ENCODE measurements at regions not wholly inside any gene's neighbourhood (a gene's known extent, or its start where the extent isn't known, plus 50 kb on each side); places are given as distances from the start of the nearest gene placed in this dataset.
"Not testable (repeated sequence)": the region's sequence is repeated elsewhere in the genome, so short reads cannot be mapped to it uniquely, and the experiment has no call there.

DNA sequence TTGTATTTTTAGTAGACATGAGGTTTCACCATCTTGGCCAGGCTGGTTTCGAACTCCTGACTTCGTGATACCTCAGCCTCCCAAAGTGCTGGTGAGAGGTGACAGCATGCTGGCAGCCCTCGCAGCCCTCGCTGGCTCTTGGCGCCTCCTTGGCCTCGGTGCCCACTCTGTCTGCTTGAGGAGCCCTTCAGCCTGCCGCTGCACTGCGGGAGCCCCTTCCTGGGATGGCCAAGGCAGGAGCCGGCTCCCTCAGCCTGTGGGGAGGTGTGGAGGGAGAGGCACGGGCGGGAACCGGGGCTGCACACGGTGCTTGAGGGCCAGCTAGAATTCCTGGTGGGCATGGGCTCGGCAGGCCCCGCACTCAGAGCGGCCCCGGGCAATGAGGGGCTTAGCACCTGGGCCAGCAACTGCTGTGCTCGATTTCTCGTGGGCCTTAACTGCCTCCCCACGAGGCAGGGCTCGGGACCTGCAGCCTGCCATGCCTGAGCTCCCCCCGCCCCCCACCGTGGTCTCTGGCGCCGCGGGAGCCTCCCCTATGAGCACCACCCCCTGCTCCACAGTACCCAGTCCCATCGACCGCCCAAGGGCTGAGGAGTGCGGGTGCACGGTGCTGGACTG lies 96.5 kb upstream of the RHOBTB1 start:
- Histone ChIP-seq H3K36me3 (ENCODE audit: control insufficient read depth in 3 of 3, insufficient read depth in 2 of 3, low read depth in 1 of 3, low read length in 3 of 3) (no peaks in the 10 kb centered on the region), H3K4me1 (ENCODE audit: control insufficient read depth in 3 of 3, insufficient read depth in 2 of 3, low read depth in 1 of 3, low read length in 2 of 3) (no peaks in the 10 kb centered on the region), H3K4me3 (ENCODE audit: low read depth in 1 of 3, low read length in 3 of 3) (no peak overlapping the region), H3K27ac (ENCODE audit: low read depth in 1 of 3, low read length in 2 of 3) (no peak overlapping the region), H3K9me3 (ENCODE audit: control insufficient read depth in 2 of 2, insufficient read depth in 1 of 2, low read depth in 1 of 2, low read length in 1 of 2) (no peaks in the 10 kb centered on the region), H3K27me3 (ENCODE audit: control insufficient read depth in 3 of 3, insufficient read depth in 3 of 3, low read length in 3 of 3) (no peaks in the 10 kb centered on the region)
- FAIRE-seq = no peak
- 94 to 96% (median 95%) methylated on average over 30 of the region's 30 CpGs for WGBS, 3 donors
- DNase-seq = no peak

DNA sequence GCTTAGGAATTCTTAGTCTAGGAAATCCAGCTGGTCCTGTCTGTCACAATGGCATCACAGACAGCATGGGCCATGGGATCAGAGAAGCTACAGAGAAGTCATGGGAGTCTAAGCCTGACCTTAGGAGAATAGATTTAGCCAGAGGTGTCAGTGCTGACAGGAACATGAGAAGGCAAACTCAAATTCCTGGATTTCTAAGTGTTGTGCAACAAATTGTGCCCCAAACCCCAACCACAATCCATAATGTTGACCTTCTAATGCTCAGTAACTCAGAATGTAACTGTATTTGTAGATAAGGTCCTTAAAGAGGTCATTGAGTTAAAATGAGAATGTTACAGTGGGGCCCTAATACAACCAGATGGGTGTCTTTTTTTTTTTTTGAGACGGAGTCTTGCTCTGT lies 95.9 kb upstream of the RHOBTB1 start:
- WGBS, 3 donors = 100% methylated on average over 1 of the region's 1 CpG

DNA sequence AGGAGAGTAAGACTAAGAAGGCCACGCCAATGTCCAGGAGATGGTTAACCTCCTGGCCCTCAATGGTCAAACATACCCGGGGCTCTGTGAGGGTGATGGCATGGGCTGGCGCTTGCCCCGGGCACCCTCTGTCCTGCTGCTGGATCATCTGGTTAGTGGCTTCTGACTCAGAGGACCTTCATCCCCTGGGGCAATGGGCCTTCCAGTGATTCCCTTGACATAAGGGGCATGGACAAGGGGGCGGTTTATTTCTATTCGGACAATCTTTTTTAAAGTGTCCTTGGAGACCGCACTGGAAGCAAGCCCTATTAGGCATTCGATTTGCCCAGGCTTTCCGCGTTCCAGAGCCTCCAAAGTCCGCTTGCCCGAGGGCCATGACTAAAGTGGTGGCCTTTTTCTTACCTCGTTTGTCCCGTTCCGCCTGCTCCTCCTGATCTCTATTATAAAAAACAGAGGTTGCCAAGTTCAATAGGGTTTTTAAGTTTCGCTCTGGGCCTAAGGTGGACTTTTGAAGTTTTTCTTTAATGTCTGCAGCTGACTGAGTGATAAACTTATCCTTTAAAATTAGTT lies 93.4 kb upstream of the RHOBTB1 start:
- not testable (repeated sequence) for H3K9me3 ChIP-seq (ENCODE audit: control insufficient read depth in 2 of 2, insufficient read depth in 1 of 2, low read depth in 1 of 2, low read length in 1 of 2); DNase-seq; FAIRE-seq; H3K4me1 ChIP-seq (ENCODE audit: control insufficient read depth in 3 of 3, insufficient read depth in 2 of 3, low read depth in 1 of 3, low read length in 2 of 3); H3K27me3 ChIP-seq (ENCODE audit: control insufficient read depth in 3 of 3, insufficient read depth in 3 of 3, low read length in 3 of 3); H3K4me3 ChIP-seq (ENCODE audit: low read depth in 1 of 3, low read length in 3 of 3); H3K36me3 ChIP-seq (ENCODE audit: control insufficient read depth in 3 of 3, insufficient read depth in 2 of 3, low read depth in 1 of 3, low read length in 3 of 3); H3K27ac ChIP-seq (ENCODE audit: low read depth in 1 of 3, low read length in 2 of 3)
- WGBS, 3 donors = 89 to 93% (median 91%) methylated on average over 16 of the region's 16 CpGs

More for the DNA sequence above, 95.9 kb upstream of the RHOBTB1 start:
- Histone ChIP-seq H3K27me3 (ENCODE audit: control insufficient read depth in 3 of 3, insufficient read depth in 3 of 3, low read length in 3 of 3) (no peaks in the 10 kb centered on the region), H3K27ac (ENCODE audit: low read depth in 1 of 3, low read length in 2 of 3) (no peak overlapping the region), H3K4me1 (ENCODE audit: control insufficient read depth in 3 of 3, insufficient read depth in 2 of 3, low read depth in 1 of 3, low read length in 2 of 3) (no peaks in the 10 kb centered on the region), H3K36me3 (ENCODE audit: control insufficient read depth in 3 of 3, insufficient read depth in 2 of 3, low read depth in 1 of 3, low read length in 3 of 3) (no peaks in the 10 kb centered on the region), H3K9me3 (ENCODE audit: control insufficient read depth in 2 of 2, insufficient read depth in 1 of 2, low read depth in 1 of 2, low read length in 1 of 2) (no peaks in the 10 kb centered on the region), H3K4me3 (ENCODE audit: low read depth in 1 of 3, low read length in 3 of 3) (no peak overlapping the region)
- DNase-seq (no peak), FAIRE-seq (no peak)

DNA sequence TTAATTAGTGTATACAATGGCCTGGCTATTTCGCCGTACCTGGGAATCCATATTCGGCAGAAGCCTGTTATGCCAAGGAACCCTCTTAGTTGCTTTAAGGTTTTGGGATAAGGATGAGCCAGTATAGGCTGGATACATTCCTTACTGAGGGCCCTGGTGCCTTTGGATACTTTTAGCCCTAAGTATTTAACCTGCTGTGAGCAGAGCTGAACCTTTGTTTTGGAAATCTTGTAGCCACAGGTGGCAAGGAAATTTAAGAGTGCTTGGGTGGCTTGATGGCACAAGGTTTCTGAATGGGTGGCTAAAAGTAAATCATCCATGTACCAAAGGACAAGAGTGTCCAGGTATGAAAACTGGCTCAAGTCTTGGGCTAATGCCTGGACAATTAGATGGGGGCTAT lies 92.2 kb upstream of the RHOBTB1 start:
- FAIRE-seq, DNase-seq: not testable (repeated sequence)
- WGBS, 3 donors = 94 to 98% (median 95%) methylated on average over 3 of the region's 3 CpGs

DNA sequence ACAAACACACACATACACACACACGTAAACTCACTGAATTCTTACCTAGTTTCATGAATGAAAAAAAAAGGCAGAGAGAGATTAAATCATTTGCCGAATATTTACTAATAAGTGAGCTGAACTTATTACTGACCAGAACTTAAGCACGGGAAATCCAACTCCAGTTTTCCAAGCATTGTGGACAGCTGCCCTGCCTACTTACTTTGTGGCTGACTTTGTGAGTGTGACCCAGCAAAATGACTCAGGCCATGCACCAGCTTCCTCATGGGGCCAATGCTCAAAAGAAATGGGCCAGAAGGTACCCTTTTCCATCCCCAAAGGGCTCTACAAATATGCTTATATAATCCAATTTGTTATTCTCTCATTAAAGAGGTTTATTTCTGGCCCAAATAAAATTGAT lies 87.4 kb upstream of the RHOBTB1 start:
- Histone ChIP-seq H3K27ac (ENCODE audit: low read depth in 1 of 3, low read length in 2 of 3) (no peak overlapping the region), H3K36me3 (ENCODE audit: control insufficient read depth in 3 of 3, insufficient read depth in 2 of 3, low read depth in 1 of 3, low read length in 3 of 3) (no peaks in the 10 kb centered on the region), H3K4me3 (ENCODE audit: low read depth in 1 of 3, low read length in 3 of 3) (no peak overlapping the region), H3K27me3 (ENCODE audit: control insufficient read depth in 3 of 3, insufficient read depth in 3 of 3, low read length in 3 of 3) (peaks cover 0 to 4% (median 0%) of the 10 kb centered on the region in 3 donors), H3K4me1 (ENCODE audit: control insufficient read depth in 3 of 3, insufficient read depth in 2 of 3, low read depth in 1 of 3, low read length in 2 of 3) (no peaks in the 10 kb centered on the region), H3K9me3 (ENCODE audit: control insufficient read depth in 2 of 2, insufficient read depth in 1 of 2, low read depth in 1 of 2, low read length in 1 of 2) (no peaks in the 10 kb centered on the region)
- 93 to 94% (median 93%) methylated on average over 3 of the region's 3 CpGs for WGBS, 3 donors
- DNase-seq = no peak
- no peak for FAIRE-seq

More for the DNA sequence above, 92.2 kb upstream of the RHOBTB1 start:
- not testable (repeated sequence) for H3K36me3 ChIP-seq (ENCODE audit: control insufficient read depth in 3 of 3, insufficient read depth in 2 of 3, low read depth in 1 of 3, low read length in 3 of 3); H3K4me3 ChIP-seq (ENCODE audit: low read depth in 1 of 3, low read length in 3 of 3); H3K9me3 ChIP-seq (ENCODE audit: control insufficient read depth in 2 of 2, insufficient read depth in 1 of 2, low read depth in 1 of 2, low read length in 1 of 2); H3K27me3 ChIP-seq (ENCODE audit: control insufficient read depth in 3 of 3, insufficient read depth in 3 of 3, low read length in 3 of 3); H3K4me1 ChIP-seq (ENCODE audit: control insufficient read depth in 3 of 3, insufficient read depth in 2 of 3, low read depth in 1 of 3, low read length in 2 of 3); H3K27ac ChIP-seq (ENCODE audit: low read depth in 1 of 3, low read length in 2 of 3)

DNA sequence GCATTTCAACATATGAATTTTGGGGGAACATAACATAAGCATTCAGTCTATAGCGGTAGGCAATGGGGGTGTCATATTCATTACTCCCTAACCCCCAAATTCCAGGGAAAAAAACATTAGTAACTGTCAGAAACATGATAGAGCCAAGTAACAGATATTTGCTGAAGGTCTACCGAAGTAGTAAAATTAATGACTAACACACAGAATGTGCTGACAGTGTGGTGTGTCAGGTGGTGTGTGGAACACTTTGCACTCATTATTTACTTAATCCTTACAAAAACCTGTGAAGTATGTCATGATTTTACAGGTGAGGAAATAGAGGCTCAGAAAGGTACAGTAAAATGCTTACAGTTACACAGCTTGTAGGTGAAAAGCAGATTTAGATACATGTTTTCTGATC lies 85.4 kb upstream of the RHOBTB1 start:
- 87 to 94% (median 89%) methylated on average over 2 of the region's 2 CpGs for WGBS, 3 donors
- DNase-seq (no peak), FAIRE-seq (no peak)
- Histone ChIP-seq H3K27me3 (ENCODE audit: control insufficient read depth in 3 of 3, insufficient read depth in 3 of 3, low read length in 3 of 3) (peaks cover 0 to 4% (median 0%) of the 10 kb centered on the region in 3 donors), H3K36me3 (ENCODE audit: control insufficient read depth in 3 of 3, insufficient read depth in 2 of 3, low read depth in 1 of 3, low read length in 3 of 3) (no peaks in the 10 kb centered on the region), H3K4me1 (ENCODE audit: control insufficient read depth in 3 of 3, insufficient read depth in 2 of 3, low read depth in 1 of 3, low read length in 2 of 3) (no peaks in the 10 kb centered on the region), H3K9me3 (ENCODE audit: control insufficient read depth in 2 of 2, insufficient read depth in 1 of 2, low read depth in 1 of 2, low read length in 1 of 2) (no peaks in the 10 kb centered on the region), H3K27ac (ENCODE audit: low read depth in 1 of 3, low read length in 2 of 3) (no peak overlapping the region), H3K4me3 (ENCODE audit: low read depth in 1 of 3, low read length in 3 of 3) (no peak overlapping the region)

DNA sequence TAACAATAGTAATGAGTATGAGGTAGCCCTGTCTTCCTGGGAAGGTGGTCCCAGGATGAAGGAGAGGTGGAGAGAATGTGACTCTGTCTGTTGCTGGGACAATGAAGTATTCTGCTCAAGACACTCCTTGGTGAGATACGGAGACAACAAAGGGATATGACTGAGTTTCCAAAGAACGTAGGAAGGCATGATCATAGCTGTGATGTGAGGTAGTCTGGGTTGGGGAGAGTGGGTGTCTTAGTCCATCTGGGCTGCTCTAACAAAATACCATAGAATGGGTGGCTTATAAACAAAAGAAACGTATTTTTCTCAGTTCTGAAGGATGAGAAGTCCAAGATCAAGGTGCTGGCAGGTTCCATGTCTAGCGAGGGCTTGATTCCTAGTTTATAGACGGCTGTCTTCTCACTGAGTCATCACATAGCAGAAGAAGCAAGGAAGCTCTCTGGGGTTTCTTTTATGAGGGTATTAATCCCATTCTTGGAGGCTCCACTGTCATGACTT lies 84.9 kb upstream of the RHOBTB1 start:
- Histone ChIP-seq H3K4me1 (ENCODE audit: control insufficient read depth in 3 of 3, insufficient read depth in 2 of 3, low read depth in 1 of 3, low read length in 2 of 3) (no peaks in the 10 kb centered on the region), H3K27ac (ENCODE audit: low read depth in 1 of 3, low read length in 2 of 3) (no peak overlapping the region), H3K27me3 (ENCODE audit: control insufficient read depth in 3 of 3, insufficient read depth in 3 of 3, low read length in 3 of 3) (peaks cover 0 to 4% (median 0%) of the 10 kb centered on the region in 3 donors), H3K36me3 (ENCODE audit: control insufficient read depth in 3 of 3, insufficient read depth in 2 of 3, low read depth in 1 of 3, low read length in 3 of 3) (no peaks in the 10 kb centered on the region), H3K9me3 (ENCODE audit: control insufficient read depth in 2 of 2, insufficient read depth in 1 of 2, low read depth in 1 of 2, low read length in 1 of 2) (no peaks in the 10 kb centered on the region), H3K4me3 (ENCODE audit: low read depth in 1 of 3, low read length in 3 of 3) (no peak overlapping the region)
- FAIRE-seq (no peak), DNase-seq (no peak)
- 62 to 72% (median 68%) methylated on average over 5 of the region's 5 CpGs for WGBS, 3 donors

DNA sequence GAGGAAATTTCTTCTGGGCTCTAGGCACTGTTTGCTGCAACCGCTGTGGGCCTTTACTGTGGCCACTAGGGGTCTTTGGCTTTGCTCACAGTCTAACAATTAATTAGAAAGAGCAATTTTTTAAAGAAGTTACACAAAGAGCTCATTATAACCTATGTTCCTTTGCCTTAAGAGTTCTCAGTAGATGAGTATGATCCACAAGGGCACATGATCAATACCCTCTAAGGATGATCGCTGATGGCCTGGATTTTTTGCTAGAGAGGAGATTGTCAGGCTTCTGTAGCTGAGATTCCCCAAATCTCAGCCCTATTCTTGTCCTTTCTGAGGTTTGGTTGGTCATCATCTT lies 80.8 kb upstream of the RHOBTB1 start:
- no peaks in the 10 kb centered on the region for H3K9me3 ChIP-seq (ENCODE audit: control insufficient read depth in 2 of 2, insufficient read depth in 1 of 2, low read depth in 1 of 2, low read length in 1 of 2)
- peaks cover 0 to 4% (median 0%) of the 10 kb centered on the region in 3 donors for H3K27me3 ChIP-seq (ENCODE audit: control insufficient read depth in 3 of 3, insufficient read depth in 3 of 3, low read length in 3 of 3)
- FAIRE-seq (no peak), DNase-seq (no peak)
- WGBS, 3 donors = 50 to 88% (median 77%) methylated on average over 2 of the region's 2 CpGs
- no peaks in the 10 kb centered on the region for H3K36me3 ChIP-seq (ENCODE audit: control insufficient read depth in 3 of 3, insufficient read depth in 2 of 3, low read depth in 1 of 3, low read length in 3 of 3)
- no peak overlapping the region for H3K27ac ChIP-seq (ENCODE audit: low read depth in 1 of 3, low read length in 2 of 3)
- no peak overlapping the region for H3K4me3 ChIP-seq (ENCODE audit: low read depth in 1 of 3, low read length in 3 of 3)
- H3K4me1 ChIP-seq (ENCODE audit: control insufficient read depth in 3 of 3, insufficient read depth in 2 of 3, low read depth in 1 of 3, low read length in 2 of 3) = no peaks in the 10 kb centered on the region

Measured in small intestine (tissue), 7 donors.